HG03354 (cell line): ENCODE measurements at regions not wholly inside any gene's neighbourhood (a gene's known extent, or its start where the extent isn't known, plus 50 kb on each side); places are given as distances from the start of the nearest gene placed in this dataset.
"Not testable (repeated sequence)": the region's sequence is repeated elsewhere in the genome, so short reads cannot be mapped to it uniquely, and the experiment has no call there.

Experiments used
- ATAC-seq: cut with Tn5 transposase; IDR thresholded peaks from one replicate; pipeline ENCODE4 v1.9.1; 2021; ENCODE audit warnings: mild to moderate bottlenecking; ENCODE audit not compliant: unreplicated experiment, poor library complexity, severe bottlenecking

- no peak for ATAC-seq
Observed at GRCh38 chr1:228935198-228935663, 200.0 kb downstream of the RHOU start.

- no peak for ATAC-seq
Observed at GRCh38 chr1:228935855-228936727, 200.8 kb downstream of the RHOU start.

GRCh38 chr1:228936881-228937280 is 201.6 kb downstream of the RHOU start:
- ATAC-seq, result no peak

- no peak for ATAC-seq
Observed at GRCh38 chr1:228937351-228937750, 202.1 kb downstream of the RHOU start.

GRCh38 chr1:228937851-228938536 is 202.7 kb downstream of the RHOU start:
- no peak for ATAC-seq

- ATAC-seq, result no peak
Observed at GRCh38 chr1:228938537-228938901, 203.2 kb downstream of the RHOU start.

DNA sequence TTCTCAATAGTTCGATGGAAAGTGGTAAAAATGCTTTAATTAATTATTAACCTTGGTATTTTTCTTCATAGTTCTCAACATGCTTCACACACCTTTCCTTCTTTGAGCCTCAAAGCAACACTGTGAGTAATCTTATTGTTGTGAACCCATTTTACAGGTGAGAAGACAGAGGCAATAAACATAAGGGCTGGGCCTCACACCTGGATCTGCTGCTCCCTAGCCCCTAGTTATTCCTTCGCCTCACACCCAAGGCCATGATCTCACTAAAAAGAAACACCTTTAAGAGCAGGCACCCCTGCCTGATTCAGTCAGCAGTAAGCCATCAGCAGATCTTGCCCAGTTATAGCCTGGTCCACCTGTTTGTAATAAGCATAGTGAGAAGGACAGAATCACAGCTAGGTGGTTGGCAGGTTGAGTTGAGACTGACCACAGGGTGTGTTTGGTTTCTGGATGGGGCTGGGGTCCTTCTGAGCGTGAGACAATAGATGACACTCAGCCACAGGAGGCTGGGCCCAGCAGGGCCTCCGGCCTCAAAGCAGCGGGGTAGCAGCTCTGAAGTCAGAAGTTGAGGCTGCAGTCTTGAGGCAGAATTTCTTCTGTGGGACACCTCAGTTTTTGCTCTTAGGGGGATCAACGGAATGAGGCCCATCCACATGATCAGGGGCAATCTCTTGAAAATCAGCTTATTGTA is 203.9 kb downstream of the RHOU start:
- ATAC-seq, result no peak

DNA sequence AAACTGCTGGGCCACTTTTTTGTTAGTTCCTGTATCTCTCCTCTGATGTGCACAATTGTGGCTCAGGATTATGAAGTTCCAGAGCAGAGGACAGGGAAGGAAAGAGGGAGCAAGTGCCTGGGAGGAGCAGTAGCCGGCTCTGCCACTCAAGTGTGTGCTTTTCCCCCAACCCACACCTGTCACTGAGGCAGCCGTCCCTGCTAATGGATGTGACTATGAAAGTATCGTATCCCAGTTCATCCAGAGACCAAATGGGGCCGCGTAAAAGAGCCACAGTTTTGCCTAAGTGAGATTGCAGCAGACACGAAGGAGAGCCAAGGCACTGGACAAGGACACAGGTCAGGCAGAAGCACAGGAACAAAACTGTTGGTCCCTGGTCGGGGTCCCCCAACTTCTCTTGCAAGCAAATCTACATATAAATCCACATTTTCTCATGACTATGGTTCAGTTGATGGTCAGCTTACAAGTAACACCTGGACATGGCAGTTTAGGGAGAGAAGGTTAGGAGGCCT is 204.7 kb downstream of the RHOU start:
- no peak for ATAC-seq

- ATAC-seq, result no peak
Observed at GRCh38 chr1:228940526-228940925, 205.2 kb downstream of the RHOU start.

DNA sequence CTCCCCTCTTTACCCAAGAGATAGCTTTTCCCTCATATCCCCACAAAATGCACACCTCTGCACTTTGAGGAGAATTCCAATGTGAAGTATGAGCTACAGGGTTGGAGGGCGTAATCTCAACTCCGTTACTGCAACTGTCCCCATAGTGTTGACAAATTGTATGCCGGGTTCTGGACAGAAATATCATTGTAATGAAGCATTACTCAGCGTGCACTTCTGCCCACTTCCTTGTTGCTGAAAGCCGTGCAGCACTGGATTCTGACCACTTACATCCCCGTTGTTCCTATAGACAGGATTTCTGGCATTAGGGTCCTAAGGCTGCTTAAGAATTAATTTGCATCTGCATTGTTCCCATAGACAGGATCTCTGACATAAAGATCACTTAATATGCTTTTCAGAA is 205.6 kb downstream of the RHOU start:
- ATAC-seq, result no peak

GRCh38 chr1:228941666-228942065 is 206.4 kb downstream of the RHOU start:
- no peak for ATAC-seq

DNA sequence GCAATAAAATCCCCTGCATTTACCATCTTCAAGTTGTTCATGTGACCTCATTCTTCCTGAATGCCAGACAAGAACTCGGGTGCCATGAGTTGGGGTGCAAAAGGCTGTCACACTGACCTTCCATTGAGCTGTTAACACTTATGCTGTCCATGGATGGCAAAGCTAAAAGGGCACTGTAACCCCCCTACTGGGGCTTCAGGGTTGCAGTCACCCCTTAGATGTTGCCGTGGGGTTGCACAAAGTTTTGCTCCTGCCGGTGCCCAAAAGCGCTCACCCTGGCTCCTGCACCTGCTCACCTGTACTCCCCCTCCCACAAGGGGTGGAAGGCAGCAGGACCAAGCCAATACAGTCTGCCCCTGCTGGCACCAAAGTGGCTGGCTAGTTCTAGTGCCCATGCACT is 208.2 kb downstream of the RHOU start:
- no peak for ATAC-seq

GRCh38 chr1:228944296-228944695 is 209.0 kb downstream of the RHOU start:
- ATAC-seq, result no peak

DNA sequence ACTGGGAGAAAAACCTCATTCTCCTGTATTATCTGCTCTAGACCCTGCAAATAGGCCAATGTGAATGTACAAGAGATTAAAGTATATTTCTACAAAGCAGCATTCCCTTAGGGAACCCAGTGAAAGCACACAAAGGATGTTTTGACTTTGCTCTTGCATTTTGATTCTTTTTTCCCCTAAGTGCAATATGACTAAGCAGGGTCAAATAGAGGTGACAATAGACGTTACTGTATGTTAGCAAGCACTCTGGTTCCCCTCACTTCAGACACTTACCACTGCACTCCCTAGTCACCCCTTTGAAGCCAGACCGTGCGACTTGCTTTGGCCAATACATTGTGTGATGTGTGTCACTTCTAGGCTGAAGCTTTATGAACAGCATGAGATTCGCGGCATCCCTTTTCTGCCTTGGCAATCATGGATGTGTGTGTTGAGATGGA is 209.7 kb downstream of the RHOU start:
- ATAC-seq, result no peak

- no peak for ATAC-seq
Observed at GRCh38 chr1:228945885-228946284, 210.6 kb downstream of the RHOU start.

DNA sequence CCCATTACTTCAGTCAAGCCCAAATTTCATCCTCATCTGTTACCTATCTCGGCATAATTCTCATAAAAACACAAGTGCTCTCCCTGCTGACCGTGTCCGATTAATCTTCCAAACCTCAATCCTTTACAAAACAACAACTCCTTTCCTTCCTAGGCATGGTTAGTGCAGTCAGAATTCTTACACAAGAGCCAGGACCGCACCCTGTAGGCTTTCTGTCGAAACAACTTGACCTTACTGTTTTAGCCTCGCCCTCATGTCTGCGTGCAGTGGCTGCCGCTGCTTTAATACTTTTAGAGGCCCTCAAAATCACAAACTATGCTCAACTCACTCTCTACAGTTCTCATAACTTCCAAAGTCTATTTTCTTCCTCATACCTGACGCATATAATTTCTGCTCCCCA is 214.3 kb downstream of the RHOU start:
- not testable (repeated sequence) for ATAC-seq

- no peak for ATAC-seq
Observed at GRCh38 chr1:228953207-228953606, 217.9 kb downstream of the RHOU start.

DNA sequence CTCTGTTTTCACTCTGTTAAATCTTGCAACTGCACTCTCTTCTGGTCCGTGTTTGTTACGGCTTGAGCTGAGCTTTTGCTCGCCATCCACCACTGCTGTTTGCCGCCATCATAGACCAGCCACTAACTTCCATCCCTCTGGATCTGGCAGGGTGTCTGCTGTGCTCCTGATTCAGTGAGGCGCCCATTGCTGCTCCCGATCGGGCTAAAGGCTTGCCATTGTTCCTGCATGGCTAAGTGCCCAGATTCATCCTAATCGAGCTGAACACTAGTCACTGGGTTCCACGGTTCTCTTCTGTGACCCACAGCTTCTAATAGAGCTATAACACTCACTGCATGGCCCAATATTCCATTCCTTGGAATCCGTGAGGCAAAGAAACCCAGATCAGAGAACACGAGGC is 218.5 kb downstream of the RHOU start:
- not testable (repeated sequence) for ATAC-seq

GRCh38 chr1:228955691-228956090 is 220.4 kb downstream of the RHOU start:
- no peak for ATAC-seq

DNA sequence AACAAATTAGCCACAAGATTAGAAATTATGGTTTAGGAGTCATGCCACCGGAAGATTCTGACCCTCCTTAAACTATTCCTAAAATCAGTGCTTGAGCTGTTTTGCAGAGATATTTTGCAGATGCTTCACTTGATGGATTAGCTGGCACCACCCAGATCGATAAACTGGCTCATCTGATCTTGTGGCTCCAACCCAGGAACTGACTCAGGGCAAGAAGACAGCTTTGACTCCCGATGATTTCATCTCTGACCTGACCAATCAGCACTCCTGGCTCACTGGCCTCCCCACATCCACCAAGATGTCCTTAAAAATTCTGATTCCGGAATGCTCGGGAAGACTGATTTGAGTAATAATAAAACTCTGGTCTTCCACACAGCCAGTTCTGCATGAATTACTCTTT is 221.6 kb downstream of the RHOU start:
- ATAC-seq, result no peak
